Ascending aorta (tissue), 2 donors: ENCODE measurements at regions not wholly inside any gene's neighbourhood (a gene's known extent, or its start where the extent isn't known, plus 50 kb on each side); places are given as distances from the start of the nearest gene placed in this dataset.

Source experiments
- DNase-seq, 2 donors: peaks; one replicate each; pipeline ENCODE4 v3.0.0-alpha.2; 2019; ENCODE audit warnings: low spot score in 2 of 2
- H3K27ac ChIP-seq, 2 donors: fragments of 200-600 bp; sonication (generic); one replicate each; pipeline ENCODE4 v1.5.1; 2016 to 2017; ENCODE audit warnings: mild to moderate bottlenecking in 1 of 2
- H3K27me3 ChIP-seq: fragments of 200-600 bp; sonication (generic); one replicate; pipeline ENCODE4 v1.5.1; 2017
- H3K36me3 ChIP-seq, 2 donors: fragments of 200-600 bp; sonication (generic); one replicate each; pipeline ENCODE4 v1.5.1; 2016
- H3K4me1 ChIP-seq, 2 donors: fragments of 200-600 bp; sonication (generic); one replicate each; pipeline ENCODE4 v1.5.1; 2016 to 2017; ENCODE audit warnings: mild to moderate bottlenecking in 1 of 2
- H3K4me3 ChIP-seq, 2 donors: fragments of 200-600 bp; sonication (generic); one replicate each; pipeline ENCODE4 v1.5.1; 2016 to 2017; ENCODE audit warnings: mild to moderate bottlenecking in 1 of 2
- H3K9me3 ChIP-seq, 2 donors: fragments of 200-600 bp; sonication (generic); one replicate each; pipeline ENCODE4 v1.5.1; 2016
- CTCF ChIP-seq, 3 experiments: fragments of 200-600 bp in 2 of 3; fragments of 450-650 bp in 1 of 3; sonication (generic) in 2 of 3; IDR thresholded peaks; one replicate each; pipeline ENCODE4 v1.5.1; 2016 to 2019; ENCODE audit warnings: antibody characterized with exemption in 3 of 3, mild to moderate bottlenecking in 1 of 3, moderate library complexity in 1 of 3
- intact Hi-C: fragments of 100-400 bp; cut with DNase I; formaldehyde crosslinking; loops from one replicate; pipeline ENCODE4 v1.15.1; 2023

GRCh38 chr1:239841631-239842030 lies 250.1 kb upstream of the FMN2 start:
- DNase-seq, result no peak
- intact Hi-C loops, result no loop called here
- no peak overlapping the region for H3K4me3 ChIP-seq
- H3K4me1 ChIP-seq, result no peaks in the 10 kb centered on the region
- no peaks in the 10 kb centered on the region for H3K9me3 ChIP-seq
- no peak overlapping the region for H3K27ac ChIP-seq
- no peaks in the 10 kb centered on the region for H3K27me3 ChIP-seq
- H3K36me3 ChIP-seq, result no peaks in the 10 kb centered on the region
- no peak for TF ChIP-seq CTCF (IDR thresholded peaks at IDR 0.05)

GRCh38 chr1:239843541-239843940 lies 248.1 kb upstream of the FMN2 start:
- H3K36me3 ChIP-seq, result no peaks in the 10 kb centered on the region
- H3K4me3 ChIP-seq, result no peak overlapping the region
- no peaks in the 10 kb centered on the region for H3K27me3 ChIP-seq
- H3K27ac ChIP-seq, result no peak overlapping the region
- intact Hi-C loops, result no loop called here
- TF ChIP-seq CTCF (IDR thresholded peaks at IDR 0.05), result no peak
- DNase-seq, result no peak
- no peaks in the 10 kb centered on the region for H3K9me3 ChIP-seq
- H3K4me1 ChIP-seq, result no peaks in the 10 kb centered on the region

- H3K4me1 ChIP-seq, result no peaks in the 10 kb centered on the region
- intact Hi-C loops, result no loop called here
- no peaks in the 10 kb centered on the region for H3K36me3 ChIP-seq
Measured at GRCh38 chr1:239844833-239845232, 246.8 kb upstream of the FMN2 start.

GRCh38 chr1:239854922-239855321 lies 236.8 kb upstream of the FMN2 start:
- Histone ChIP-seq H3K4me1 (no peaks in the 10 kb centered on the region), H3K36me3 (no peaks in the 10 kb centered on the region), H3K27ac (no peak overlapping the region), H3K9me3 (no peaks in the 10 kb centered on the region), H3K4me3 (no peak overlapping the region), H3K27me3 (no peaks in the 10 kb centered on the region)
- TF ChIP-seq CTCF (IDR thresholded peaks at IDR 0.05), result no peak
- intact Hi-C loops, result no loop called here
- no peak for DNase-seq

More at GRCh38 chr1:239844833-239845232, 246.8 kb upstream of the FMN2 start:
- no peaks in the 10 kb centered on the region for H3K27me3 ChIP-seq
- TF ChIP-seq CTCF (IDR thresholded peaks at IDR 0.05), result no peak
- no peak overlapping the region for H3K4me3 ChIP-seq
- DNase-seq, result no peak
- H3K27ac ChIP-seq, result no peak overlapping the region
- no peaks in the 10 kb centered on the region for H3K9me3 ChIP-seq

- Histone ChIP-seq H3K27ac (no peak overlapping the region), H3K36me3 (no peaks in the 10 kb centered on the region), H3K27me3 (no peaks in the 10 kb centered on the region), H3K9me3 (no peaks in the 10 kb centered on the region), H3K4me3 (no peak overlapping the region), H3K4me1 (no peaks in the 10 kb centered on the region)
- no peak for TF ChIP-seq CTCF (IDR thresholded peaks at IDR 0.05)
- intact Hi-C loops, result no loop called here
- DNase-seq, result no peak
Measured at GRCh38 chr1:239856067-239856466, 235.6 kb upstream of the FMN2 start.

- intact Hi-C loops, result no loop called here
- H3K27ac ChIP-seq, result no peak overlapping the region
- no peak for TF ChIP-seq CTCF (IDR thresholded peaks at IDR 0.05)
- H3K9me3 ChIP-seq, result no peaks in the 10 kb centered on the region
- no peak for DNase-seq
- no peaks in the 10 kb centered on the region for H3K4me1 ChIP-seq
- no peak overlapping the region for H3K4me3 ChIP-seq
- H3K36me3 ChIP-seq, result no peaks in the 10 kb centered on the region
- no peaks in the 10 kb centered on the region for H3K27me3 ChIP-seq
Measured at GRCh38 chr1:239856924-239857323, 234.8 kb upstream of the FMN2 start.
